OCI-LY7 (cell line): ENCODE measurements at regions not wholly inside any gene's neighbourhood (a gene's known extent, or its start where the extent isn't known, plus 50 kb on each side); places are given as distances from the start of the nearest gene placed in this dataset.

Experiments used
- BruUV-seq: library from RNA; stranded (reverse); fragments of 400-500 nt; replicated peaks from 2 replicates; lab custom pipeline; 2021; lab: Mats Ljungman, UMichigan
- CTCF ChIA-PET: fragments of 300-600 bp; sonication (Branson Sonifier 250); formaldehyde crosslinking; loops from one replicate; lab custom pipeline; 2022; ENCODE audit warnings: antibody characterized with exemption; ENCODE audit not compliant: unreplicated experiment; lab: Charles Lee
- POLR2A ChIA-PET: fragments of 300-600 bp; sonication (Branson Sonifier 250); formaldehyde crosslinking; loops from one replicate; lab custom pipeline; 2022; ENCODE audit warnings: antibody characterized with exemption; lab: Charles Lee
- DNase-seq: peaks from one replicate; pipeline ENCODE4 v3.0.0-alpha.2; 2015; ENCODE audit warnings: low spot score
- H2AFZ ChIP-seq: fragments of 200-600 bp; sonication (generic), shearing (Covaris generic); 2 replicates; pipeline ENCODE4 v1.6.1; 2014; ENCODE audit warnings: mild to moderate bottlenecking, antibody characterized with exemption, low read length, moderate library complexity
- H3K27ac ChIP-seq: fragments of 200-600 bp; sonication (generic); 2 replicates; pipeline ENCODE4 v1.5.1; 2014; ENCODE audit warnings: mixed run types, low read depth, mild to moderate bottlenecking, moderate library complexity, low read length, inconsistent platforms; ENCODE audit not compliant: poor library complexity, severe bottlenecking
- H3K36me3 ChIP-seq: fragments of 200-600 bp; sonication (generic); 2 replicates; pipeline ENCODE4 v1.6.1; 2014; ENCODE audit warnings: mild to moderate bottlenecking, antibody characterized with exemption, low read length, moderate library complexity, mixed read lengths; ENCODE audit not compliant: insufficient read depth
- H3K4me1 ChIP-seq: fragments of 200-600 bp; sonication (generic); 2 replicates; pipeline ENCODE4 v1.5.1; 2014; ENCODE audit warnings: mild to moderate bottlenecking, low read length; ENCODE audit not compliant: insufficient read depth, poor library complexity, severe bottlenecking
- H3K4me2 ChIP-seq: fragments of 200-600 bp; sonication (generic); 2 replicates; pipeline ENCODE4 v1.6.1; 2014; ENCODE audit warnings: mild to moderate bottlenecking, low read length
- H3K4me3 ChIP-seq: fragments of 200-600 bp; sonication (generic); 2 replicates; pipeline ENCODE4 v1.5.1; 2014; ENCODE audit warnings: mild to moderate bottlenecking, low read depth, low read length; ENCODE audit not compliant: poor library complexity, severe bottlenecking
- H3K79me2 ChIP-seq: fragments of 200-600 bp; sonication (generic); 2 replicates; pipeline ENCODE4 v1.6.1; 2016; ENCODE audit warnings: low read depth, mild to moderate bottlenecking, low read length, moderate library complexity, mixed read lengths; ENCODE audit not compliant: insufficient read depth
- H3K9me2 ChIP-seq: fragments of 200-600 bp; sonication (generic); 2 replicates; pipeline ENCODE4 v1.6.1; 2016; ENCODE audit warnings: mild to moderate bottlenecking, low read length, mixed read lengths; ENCODE audit not compliant: insufficient read depth
- H3K9me3 ChIP-seq: fragments of 200-600 bp; sonication (generic); 2 replicates; pipeline ENCODE4 v1.6.1; 2014; ENCODE audit warnings: mild to moderate bottlenecking, mixed run types, low read length, mixed read lengths
- H4K20me1 ChIP-seq: fragments of 200-600 bp; sonication (generic); 2 replicates; pipeline ENCODE4 v1.6.1; 2014; ENCODE audit warnings: mild to moderate bottlenecking, antibody characterized with exemption, low read length, moderate library complexity, mixed read lengths; ENCODE audit not compliant: insufficient read depth
- EZH2phosphoT487 ChIP-seq: fragments of 200-600 bp; sonication (generic); IDR thresholded peaks from 2 replicates; pipeline ENCODE4 v1.6.1; 2018; ENCODE audit warnings: low read depth, borderline replicate concordance, mild to moderate bottlenecking, mixed run types, antibody characterized with exemption, low read length, moderate library complexity, mixed read lengths
- intact Hi-C: fragments of 100-400 bp; cut with micrococcal nuclease; formaldehyde crosslinking; loops from one replicate; pipeline ENCODE4 v1.10.0; 2022; ENCODE audit not compliant: unreplicated experiment
- TF ChIP-seq, protein P1 (sequence below): fragments of 200-600 bp; sonication (generic); conservative IDR thresholded peaks from 2 replicates; pipeline ENCODE4 v1.5.1; 2014; ENCODE audit warnings: mild to moderate bottlenecking, antibody characterized with exemption, low read length, moderate library complexity, mixed read lengths

GRCh38 chr22:42180349-42180842 lies 49.8 kb upstream of the CYP2D6 start:
- CTCF ChIA-PET, result no interaction called here
- Histone ChIP-seq H3K79me2 (peaks cover 23% of the 10 kb centered on the region; the same call in 1 of the 2 replicates), H2AFZ (no peak overlapping the region), H3K4me3 (no peak overlapping the region), H3K36me3 (peaks cover 25% of the 10 kb centered on the region), H3K4me2 (no peak overlapping the region), H3K9me3 (no peaks in the 10 kb centered on the region), H4K20me1 (peaks cover 1% of the 10 kb centered on the region; the same call in 1 of the 2 replicates), H3K9me2 (no peaks in the 10 kb centered on the region), H3K4me1 (no peaks in the 10 kb centered on the region), H3K27ac (no peak overlapping the region)
- no peak for DNase-seq
- no peak for TF ChIP-seq EZH2phosphoT487
- TF ChIP-seq, protein P1, sequence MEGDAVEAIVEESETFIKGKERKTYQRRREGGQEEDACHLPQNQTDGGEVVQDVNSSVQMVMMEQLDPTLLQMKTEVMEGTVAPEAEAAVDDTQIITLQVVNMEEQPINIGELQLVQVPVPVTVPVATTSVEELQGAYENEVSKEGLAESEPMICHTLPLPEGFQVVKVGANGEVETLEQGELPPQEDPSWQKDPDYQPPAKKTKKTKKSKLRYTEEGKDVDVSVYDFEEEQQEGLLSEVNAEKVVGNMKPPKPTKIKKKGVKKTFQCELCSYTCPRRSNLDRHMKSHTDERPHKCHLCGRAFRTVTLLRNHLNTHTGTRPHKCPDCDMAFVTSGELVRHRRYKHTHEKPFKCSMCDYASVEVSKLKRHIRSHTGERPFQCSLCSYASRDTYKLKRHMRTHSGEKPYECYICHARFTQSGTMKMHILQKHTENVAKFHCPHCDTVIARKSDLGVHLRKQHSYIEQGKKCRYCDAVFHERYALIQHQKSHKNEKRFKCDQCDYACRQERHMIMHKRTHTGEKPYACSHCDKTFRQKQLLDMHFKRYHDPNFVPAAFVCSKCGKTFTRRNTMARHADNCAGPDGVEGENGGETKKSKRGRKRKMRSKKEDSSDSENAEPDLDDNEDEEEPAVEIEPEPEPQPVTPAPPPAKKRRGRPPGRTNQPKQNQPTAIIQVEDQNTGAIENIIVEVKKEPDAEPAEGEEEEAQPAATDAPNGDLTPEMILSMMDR, result no peak
- POLR2A ChIA-PET, result no interaction called here
- intact Hi-C loops, result no loop called here
- no TSS peak for BruUV-seq
